GM12892 (cell line): ENCODE measurements at regions not wholly inside any gene's neighbourhood (a gene's known extent, or its start where the extent isn't known, plus 50 kb on each side); places are given as distances from the start of the nearest gene placed in this dataset.

Experiments
- POLR2A ChIP-seq: IDR thresholded peaks from 2 replicates; pipeline ENCODE4 v1.6.1; 2011; ENCODE audit warnings: low read depth, low read length, control low read depth
- POLR2AphosphoS5 ChIP-seq: IDR thresholded peaks from 2 replicates; pipeline ENCODE4 v1.6.1; 2011; ENCODE audit warnings: low read depth, low read length, control low read depth
- TAF1 ChIP-seq: IDR thresholded peaks from 2 replicates; pipeline ENCODE4 v1.6.1; 2011; ENCODE audit warnings: low read depth, mild to moderate bottlenecking, control low read depth, low read length, borderline replicate concordance

- TF ChIP-seq POLR2AphosphoS5 = no peak
- no peak for TF ChIP-seq TAF1
- TF ChIP-seq POLR2A = no peak
Measured at GRCh38 chr11:90701716-90702115, 478.9 kb upstream of the CHORDC1 start.
